ENCODE measurements at regions not wholly inside any gene's neighbourhood (a gene's known extent, or its start where the extent isn't known, plus 50 kb on each side); places are given as distances from the start of the nearest gene placed in this dataset.

DNA sequence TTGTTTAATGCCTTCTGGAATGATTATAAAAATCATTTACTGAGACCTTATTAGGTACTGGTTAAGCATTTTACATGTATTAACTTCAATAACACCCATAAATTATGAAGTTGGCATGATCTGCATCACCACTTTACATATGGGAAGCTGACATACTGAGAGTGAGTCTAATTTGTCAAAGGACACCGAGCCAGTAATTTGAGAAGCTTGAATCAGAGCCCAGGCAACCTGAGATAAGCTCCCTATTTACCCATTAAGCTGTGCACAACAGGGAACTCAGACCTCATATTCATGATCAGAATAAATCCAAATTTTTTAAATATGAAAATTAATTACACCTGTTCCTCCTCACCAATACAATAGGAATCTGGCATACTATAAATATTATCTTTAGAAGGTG is 247.9 kb upstream of the EPHA5 start:
- dilution Hi-C loops (cut with MboI; ENCODE audit: extremely low pct_ligation_motif_present, low sequenced_read_pairs): no loop called here
- DNase-seq (ENCODE audit: low read depth, low spot score) (no peak), FAIRE-seq (no peak)
- H3K36me3 ChIP-seq (ENCODE audit: control insufficient read depth in 2 of 2, extremely low read depth in 1 of 2, insufficient read depth in 2 of 2, low read length in 2 of 2): no peaks in the 10 kb centered on the region
- H4K20me1 ChIP-seq (ENCODE audit: control insufficient read depth, extremely low read depth, insufficient read depth, low read length): no peaks in the 10 kb centered on the region
- no peaks in the 10 kb centered on the region for H3K79me2 ChIP-seq (ENCODE audit: control insufficient read depth, insufficient read depth, low read length)
- H3K27me3 ChIP-seq (ENCODE audit: control insufficient read depth, extremely low read depth, insufficient read depth, low read length): no peaks in the 10 kb centered on the region
- H3K9me1 ChIP-seq (ENCODE audit: control insufficient read depth, extremely low read depth, insufficient read depth, low read length): no peaks in the 10 kb centered on the region
- no peak overlapping the region for H3K9ac ChIP-seq (ENCODE audit: control insufficient read depth, extremely low read depth, insufficient read depth, low read length)
- no peaks in the 10 kb centered on the region for H3K9me3 ChIP-seq (ENCODE audit: control insufficient read depth, low read depth, low read length)
- H3K4me3 ChIP-seq (ENCODE audit: control insufficient read depth in 2 of 3, extremely low read depth in 1 of 3, insufficient read depth in 2 of 3, low read depth in 1 of 3, low read length in 3 of 3): no peak overlapping the region
- H3K4me2 ChIP-seq (ENCODE audit: control insufficient read depth, extremely low read depth, insufficient read depth, low read depth, low read length): no peak overlapping the region
- H3K27ac ChIP-seq (ENCODE audit: control insufficient read depth, insufficient read depth, low read length): no peak overlapping the region
- no peaks in the 10 kb centered on the region for H3K4me1 ChIP-seq (ENCODE audit: control insufficient read depth, extremely low read depth, insufficient read depth, low read length)
- H2AFZ ChIP-seq (ENCODE audit: control insufficient read depth, low read length): no peak overlapping the region
- TF ChIP-seq EZH2 (IDR thresholded peaks at IDR 0.05; ENCODE audit: low read length) (no peak), CTCF (optimal IDR thresholded peaks at IDR 0.05 in 1 of 3, IDR thresholded peaks at IDR 0.05 in 1 of 3, conservative IDR thresholded peaks at IDR 0.05 in 1 of 3; ENCODE audit: extremely low read depth in 1 of 3, insufficient read depth in 2 of 3, low read length in 3 of 3) (no peak)

- Histone ChIP-seq H3K9me3 (ENCODE audit: control insufficient read depth, low read depth, low read length) (no peaks in the 10 kb centered on the region), H3K79me2 (ENCODE audit: control insufficient read depth, insufficient read depth, low read length) (no peaks in the 10 kb centered on the region), H4K20me1 (ENCODE audit: control insufficient read depth, extremely low read depth, insufficient read depth, low read length) (no peaks in the 10 kb centered on the region), H3K9me1 (ENCODE audit: control insufficient read depth, extremely low read depth, insufficient read depth, low read length) (no peaks in the 10 kb centered on the region), H3K27me3 (ENCODE audit: control insufficient read depth, extremely low read depth, insufficient read depth, low read length) (no peaks in the 10 kb centered on the region), H3K27ac (ENCODE audit: control insufficient read depth, insufficient read depth, low read length) (no peak overlapping the region), H3K36me3 (ENCODE audit: control insufficient read depth in 2 of 2, extremely low read depth in 1 of 2, insufficient read depth in 2 of 2, low read length in 2 of 2) (no peaks in the 10 kb centered on the region), H3K4me1 (ENCODE audit: control insufficient read depth, extremely low read depth, insufficient read depth, low read length) (no peaks in the 10 kb centered on the region), H2AFZ (ENCODE audit: control insufficient read depth, low read length) (no peak overlapping the region), H3K4me3 (ENCODE audit: control insufficient read depth in 2 of 3, extremely low read depth in 1 of 3, insufficient read depth in 2 of 3, low read depth in 1 of 3, low read length in 3 of 3) (no peak overlapping the region), H3K9ac (ENCODE audit: control insufficient read depth, extremely low read depth, insufficient read depth, low read length) (no peak overlapping the region), H3K4me2 (ENCODE audit: control insufficient read depth, extremely low read depth, insufficient read depth, low read depth, low read length) (no peak overlapping the region)
- dilution Hi-C loops (cut with MboI; ENCODE audit: extremely low pct_ligation_motif_present, low sequenced_read_pairs): no loop called here
- TF ChIP-seq EZH2 (IDR thresholded peaks at IDR 0.05; ENCODE audit: low read length): no peak
- no peak for TF ChIP-seq CTCF (optimal IDR thresholded peaks at IDR 0.05 in 1 of 3, IDR thresholded peaks at IDR 0.05 in 1 of 3, conservative IDR thresholded peaks at IDR 0.05 in 1 of 3; ENCODE audit: extremely low read depth in 1 of 3, insufficient read depth in 2 of 3, low read length in 3 of 3)
- no peak for DNase-seq (ENCODE audit: low read depth, low spot score)
- FAIRE-seq: no peak
These were observed 247.2 kb upstream of the EPHA5 start for GRCh38 chr4:65917486-65917885.

All from keratinocyte (primary cell).